ENCODE measurements at regions not wholly inside any gene's neighbourhood (a gene's known extent, or its start where the extent isn't known, plus 50 kb on each side); places are given as distances from the start of the nearest gene placed in this dataset.
"Not testable (repeated sequence)": the region's sequence is repeated elsewhere in the genome, so short reads cannot be mapped to it uniquely, and the experiment has no call there.

GRCh38 chrX:18068045-18068444, 152.6 kb downstream of the BEND2 start:
- TF ChIP-seq, protein P1, sequence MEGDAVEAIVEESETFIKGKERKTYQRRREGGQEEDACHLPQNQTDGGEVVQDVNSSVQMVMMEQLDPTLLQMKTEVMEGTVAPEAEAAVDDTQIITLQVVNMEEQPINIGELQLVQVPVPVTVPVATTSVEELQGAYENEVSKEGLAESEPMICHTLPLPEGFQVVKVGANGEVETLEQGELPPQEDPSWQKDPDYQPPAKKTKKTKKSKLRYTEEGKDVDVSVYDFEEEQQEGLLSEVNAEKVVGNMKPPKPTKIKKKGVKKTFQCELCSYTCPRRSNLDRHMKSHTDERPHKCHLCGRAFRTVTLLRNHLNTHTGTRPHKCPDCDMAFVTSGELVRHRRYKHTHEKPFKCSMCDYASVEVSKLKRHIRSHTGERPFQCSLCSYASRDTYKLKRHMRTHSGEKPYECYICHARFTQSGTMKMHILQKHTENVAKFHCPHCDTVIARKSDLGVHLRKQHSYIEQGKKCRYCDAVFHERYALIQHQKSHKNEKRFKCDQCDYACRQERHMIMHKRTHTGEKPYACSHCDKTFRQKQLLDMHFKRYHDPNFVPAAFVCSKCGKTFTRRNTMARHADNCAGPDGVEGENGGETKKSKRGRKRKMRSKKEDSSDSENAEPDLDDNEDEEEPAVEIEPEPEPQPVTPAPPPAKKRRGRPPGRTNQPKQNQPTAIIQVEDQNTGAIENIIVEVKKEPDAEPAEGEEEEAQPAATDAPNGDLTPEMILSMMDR (IDR thresholded peaks at IDR 0.05) = not testable (repeated sequence)
- not testable (repeated sequence) for TF ChIP-seq EP300 (IDR thresholded peaks at IDR 0.05; ENCODE audit: low read depth); POLR2AphosphoS5 (IDR thresholded peaks at IDR 0.05); POLR2A (IDR thresholded peaks at IDR 0.05)
